ENCODE measurements at regions not wholly inside any gene's neighbourhood (a gene's known extent, or its start where the extent isn't known, plus 50 kb on each side); places are given as distances from the start of the nearest gene placed in this dataset.

- Histone ChIP-seq H3K4me3 (ENCODE audit: low read depth in 2 of 2, low read length in 1 of 2) (no peak overlapping the region), H3K9me3 (no peaks in the 10 kb centered on the region), H2AFZ (ENCODE audit: low read depth) (no peak overlapping the region), H4K20me1 (ENCODE audit: insufficient read depth) (no peaks in the 10 kb centered on the region), H3K9ac (no peak overlapping the region), H3K27me3 (ENCODE audit: insufficient read depth) (no peaks in the 10 kb centered on the region), H3K79me2 (ENCODE audit: insufficient read depth) (no peaks in the 10 kb centered on the region), H3K36me3 (replicated peaks in 1 of 2; ENCODE audit: control insufficient read depth in 1 of 2, insufficient read depth in 2 of 2, low read length in 1 of 2) (no peaks in the 10 kb centered on the region), H3K27ac (ENCODE audit: low read depth in 2 of 2, low read length in 1 of 2) (no peak overlapping the region), H3K4me2 (no peak overlapping the region), H3F3A (replicated peaks; ENCODE audit: insufficient read depth) (no peaks in the 10 kb centered on the region), H3K4me1 (ENCODE audit: control insufficient read depth in 1 of 2, insufficient read depth in 2 of 2, low read depth in 1 of 2, low read length in 1 of 2) (peaks cover 0 to 14% of the 10 kb centered on the region in 2 experiments; a peak in 1 of 4 replicates), H3K9me2 (no peaks in the 10 kb centered on the region)
- TF ChIP-seq ZBTB33 (IDR thresholded peaks at IDR 0.05; ENCODE audit: borderline replicate concordance, low read depth) (no peak), MXI1 (IDR thresholded peaks at IDR 0.05; ENCODE audit: low read depth, low read length) (peak; percentile 74), IRF3 (IDR thresholded peaks at IDR 0.05; ENCODE audit: low read depth, low read length) (no peak), TEAD4 (IDR thresholded peaks at IDR 0.05; ENCODE audit: borderline replicate concordance, insufficient read depth) (no peak), GABPA (IDR thresholded peaks at IDR 0.05; ENCODE audit: low read depth) (no peak), POLR2AphosphoS5 (IDR thresholded peaks at IDR 0.05; ENCODE audit: low read depth, low read length) (no peak), USF2 (IDR thresholded peaks at IDR 0.05; ENCODE audit: borderline replicate concordance, low read depth, low read length) (no peak), MAX (IDR thresholded peaks at IDR 0.05; ENCODE audit: low read depth) (no peak), EZH2phosphoT487 (IDR thresholded peaks at IDR 0.05; ENCODE audit: borderline replicate concordance, low read depth) (no peak), CTCF (IDR thresholded peaks at IDR 0.05) (no peak), CHD2 (IDR thresholded peaks at IDR 0.05; ENCODE audit: low read length, partially characterized antibody) (peak; percentile 25), REST (IDR thresholded peaks at IDR 0.05; ENCODE audit: low read depth, low read length) (no peak), YY1 (IDR thresholded peaks at IDR 0.05; ENCODE audit: low read depth) (no peak), FOXM1 (IDR thresholded peaks at IDR 0.05; ENCODE audit: low read depth) (no peak), JUND (IDR thresholded peaks at IDR 0.05) (no peak), GATA2 (CRISPR knock-in tag; IDR thresholded peaks at IDR 0.05) (peak; percentile 79), RXRA (IDR thresholded peaks at IDR 0.05; ENCODE audit: borderline replicate concordance, low read depth) (no peak), RCOR1 (IDR thresholded peaks at IDR 0.05; ENCODE audit: low read length) (peak; percentile 76; the same call in 1 of the 2 replicates), ELF1 (IDR thresholded peaks at IDR 0.05) (no peak)
- peak; percentile 75 for DNase-seq
- WGBS (ENCODE audit: low lambda C conversion rate): 34% methylated on average over 7 of the region's 10 CpGs
- CTCF ChIA-PET: no interaction called here
- POLR2A ChIA-PET: no interaction called here
Observed at GRCh38 chr6:15036690-15037245, 209.1 kb upstream of the JARID2 start.

All from SK-N-SH (cell line).